NCI-H446 treated with DMSO at 0.1 percent for 48 hours (cell line): ENCODE measurements at regions not wholly inside any gene's neighbourhood (a gene's known extent, or its start where the extent isn't known, plus 50 kb on each side); places are given as distances from the start of the nearest gene placed in this dataset.
"Not testable (repeated sequence)": the region's sequence is repeated elsewhere in the genome, so short reads cannot be mapped to it uniquely, and the experiment has no call there.

Experiments used
- DNase-seq: peaks from one replicate; lab custom pipeline; 2025; lab: John Stamatoyannopoulos, UW

GRCh38 chr11:67768001-67768730 lies 93.7 kb upstream of the ALDH3B2 start:
- DNase-seq = not testable (repeated sequence)

- not testable (repeated sequence) for DNase-seq
Measured at GRCh38 chr11:67761211-67761610, 86.8 kb upstream of the ALDH3B2 start.

DNA sequence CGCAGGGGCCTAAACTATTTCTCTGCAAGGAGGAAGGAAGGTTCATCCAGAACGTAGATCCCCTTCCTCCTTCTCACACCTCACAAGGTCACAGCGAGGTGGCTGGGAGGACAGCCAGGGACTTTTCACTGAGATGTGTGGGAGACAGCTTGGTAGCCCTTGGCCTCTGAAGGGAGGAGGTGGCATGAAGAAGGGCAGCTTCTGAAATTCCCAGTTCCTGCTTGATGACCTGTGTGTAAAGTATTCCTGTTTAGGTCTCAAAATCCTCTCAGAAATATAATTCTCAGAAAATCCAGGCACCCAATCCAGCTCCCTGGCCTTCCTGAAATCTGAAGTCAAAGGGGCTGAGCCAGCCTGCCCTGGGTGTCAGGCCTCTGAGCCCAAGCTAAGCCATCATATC lies 84.9 kb upstream of the ALDH3B2 start:
- not testable (repeated sequence) for DNase-seq

- not testable (repeated sequence) for DNase-seq
Measured at GRCh38 chr11:67758467-67758866, 84.0 kb upstream of the ALDH3B2 start.

GRCh38 chr11:67758009-67758408 lies 83.6 kb upstream of the ALDH3B2 start:
- not testable (repeated sequence) for DNase-seq

DNA sequence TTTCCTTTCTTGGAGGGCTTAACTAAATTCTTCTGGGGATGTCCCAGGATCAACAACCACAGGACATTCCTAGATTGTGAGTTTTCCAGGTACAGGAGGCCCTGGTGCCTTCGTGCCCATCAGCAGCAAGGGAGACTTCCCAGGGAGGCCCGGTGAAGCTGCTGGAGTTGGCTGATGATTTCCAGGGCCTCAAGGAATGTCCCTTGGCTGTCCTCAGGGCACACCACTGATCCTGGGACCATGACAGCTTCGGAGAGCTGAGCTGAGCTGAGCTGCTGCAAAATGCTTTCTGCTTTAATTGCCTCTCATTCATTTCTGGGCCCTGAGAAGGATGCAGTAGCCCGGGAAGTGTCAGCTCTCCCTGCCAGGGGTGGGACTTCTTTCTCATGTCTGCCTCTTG lies 79.4 kb upstream of the ALDH3B2 start:
- DNase-seq = not testable (repeated sequence)

GRCh38 chr11:67745181-67745726 lies 70.8 kb upstream of the ALDH3B2 start:
- no peak for DNase-seq

GRCh38 chr11:67744231-67744630 lies 69.8 kb upstream of the ALDH3B2 start:
- not testable (repeated sequence) for DNase-seq

DNA sequence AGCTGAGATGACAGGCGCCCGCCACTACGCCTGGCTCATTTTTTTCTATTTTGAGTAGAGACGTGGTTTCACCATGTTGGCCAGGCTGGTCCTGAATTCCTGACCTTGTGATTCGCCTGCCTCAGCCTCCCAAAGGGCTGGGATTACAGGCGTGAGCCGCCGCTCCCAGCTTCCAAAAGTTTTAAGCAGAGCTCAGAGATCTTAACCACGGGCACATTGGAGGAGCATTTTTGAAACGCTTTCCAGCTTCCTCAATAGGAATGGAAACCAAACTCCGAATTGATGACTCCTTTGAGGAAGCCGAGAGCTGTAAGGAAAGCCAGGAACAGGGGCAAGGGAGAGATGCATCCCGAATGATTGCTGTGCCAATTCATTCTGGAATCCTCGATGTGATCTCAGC lies 63.8 kb upstream of the ALDH3B2 start:
- DNase-seq = not testable (repeated sequence)

DNA sequence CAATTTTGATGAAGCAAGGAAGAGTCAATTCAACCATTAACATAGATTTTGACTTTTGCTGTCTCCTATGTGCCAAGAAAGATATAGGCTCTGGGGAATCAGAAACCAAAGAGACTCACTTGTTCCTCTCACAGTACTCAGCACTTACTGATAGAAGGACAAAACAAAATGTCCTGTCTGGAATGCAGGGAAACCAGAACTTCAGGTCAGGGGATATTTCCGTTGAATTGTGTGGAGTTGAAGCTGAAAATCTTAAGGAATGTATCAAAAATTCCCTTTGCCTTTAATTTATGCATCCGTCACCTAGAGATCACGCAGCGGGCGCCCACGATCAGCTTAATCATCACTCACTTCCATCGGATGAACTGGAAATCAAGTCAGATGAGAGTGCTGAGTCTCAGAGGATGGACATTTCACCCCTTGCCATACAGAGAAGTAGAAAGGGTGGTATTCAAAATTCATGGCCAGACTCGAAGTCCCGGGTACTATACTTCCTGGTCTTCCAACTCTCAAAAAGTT lies 63.2 kb upstream of the ALDH3B2 start:
- not testable (repeated sequence) for DNase-seq

- no peak for DNase-seq
Measured at GRCh38 chr11:67732045-67732787, 57.8 kb upstream of the ALDH3B2 start.

DNA sequence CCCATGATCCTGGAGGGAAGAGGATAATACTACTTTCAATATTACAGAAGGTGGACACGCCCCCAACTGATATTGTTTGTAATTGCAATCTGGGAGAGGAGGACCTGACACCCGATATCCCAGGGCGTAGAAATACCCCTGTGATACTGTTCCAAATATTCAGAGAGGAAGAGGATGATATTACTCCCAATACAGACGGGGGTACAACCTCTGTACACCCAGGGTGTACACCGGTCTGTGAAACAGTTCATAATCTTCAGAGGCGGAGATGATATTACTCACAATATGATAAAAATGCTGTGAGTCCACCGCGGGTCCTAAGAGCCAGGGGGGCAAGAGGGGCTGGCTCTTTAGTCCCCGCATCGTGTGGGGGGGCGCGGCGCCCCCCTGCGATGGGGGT lies 57.2 kb upstream of the ALDH3B2 start:
- no peak for DNase-seq

- not testable (repeated sequence) for DNase-seq
Measured at GRCh38 chr11:67728163-67728571, 53.7 kb upstream of the ALDH3B2 start.

DNA sequence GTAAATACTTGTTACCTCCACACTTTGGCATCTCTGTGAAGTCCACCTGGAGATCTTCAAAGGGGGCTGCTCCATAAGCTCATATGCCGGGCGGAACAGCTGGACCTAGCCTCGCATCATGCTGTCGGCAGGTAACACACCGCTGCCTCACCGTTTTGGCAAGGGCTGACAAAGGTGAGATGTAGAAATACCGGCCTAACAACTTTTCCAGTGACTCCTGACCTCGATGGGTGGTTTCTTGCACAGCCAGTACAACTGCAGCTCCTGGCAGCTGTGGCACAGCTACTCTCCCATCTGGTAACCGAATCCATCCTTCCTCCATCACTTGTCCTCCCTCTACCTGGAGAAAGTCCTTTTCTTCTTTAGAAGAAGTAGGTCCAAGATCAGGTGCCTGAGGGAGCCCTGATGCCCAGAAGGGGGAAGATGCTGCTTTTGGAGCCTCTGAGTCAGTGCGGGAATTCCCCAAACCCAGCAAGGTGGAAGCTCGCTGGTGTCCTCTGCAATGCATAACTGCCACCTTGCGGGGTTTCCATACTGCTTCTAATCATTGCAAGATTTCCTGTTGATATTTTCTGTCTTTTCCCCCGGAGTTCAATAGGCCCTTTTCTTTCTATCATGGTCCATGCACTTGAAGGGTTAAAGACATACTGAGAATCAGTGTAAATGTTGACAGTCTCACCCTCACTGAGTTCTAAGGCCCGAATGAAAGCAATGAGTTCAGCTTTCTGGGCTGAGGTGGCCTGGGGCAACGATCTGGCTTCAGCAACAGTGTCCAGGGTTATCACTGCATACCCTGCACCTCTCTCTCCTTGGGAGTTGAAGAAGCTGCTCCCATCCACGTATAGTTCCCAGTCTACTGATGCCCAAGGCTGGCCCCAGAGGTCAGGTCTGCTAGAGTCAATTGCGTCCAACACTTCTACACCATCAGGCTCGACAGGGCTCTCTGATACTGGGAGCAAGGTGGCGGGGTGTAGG lies 52.9 kb upstream of the ALDH3B2 start:
- not testable (repeated sequence) for DNase-seq
